ENCODE measurements at regions not wholly inside any gene's neighbourhood (a gene's known extent, or its start where the extent isn't known, plus 50 kb on each side); places are given as distances from the start of the nearest gene placed in this dataset.

GRCh38 chr16:86679490-86679889 lies 101.1 kb downstream of the FOXL1 start:
- H3K27ac ChIP-seq (ENCODE audit: low read length) = no peak overlapping the region
- H3K27me3 ChIP-seq (ENCODE audit: low read depth, low read length) = 0 out of 2 replicates have a peak, but pooled peaks cover 5% of the 10 kb centered on the region
- no peaks in the 10 kb centered on the region for H4K20me1 ChIP-seq (ENCODE audit: insufficient read depth, low read length)
- no peak overlapping the region for H2AFZ ChIP-seq (ENCODE audit: low read depth, low read length)
- no peak overlapping the region for H3K4me3 ChIP-seq (ENCODE audit: low read length)
- no peaks in the 10 kb centered on the region for H3K9me3 ChIP-seq (ENCODE audit: insufficient read depth, low read length)
- H3K4me2 ChIP-seq (ENCODE audit: low read length) = no peak overlapping the region
- H3K36me3 ChIP-seq (replicated peaks; ENCODE audit: low read depth, low read length) = no peaks in the 10 kb centered on the region
- H3K9ac ChIP-seq (ENCODE audit: low read length) = no peak overlapping the region
- H3K79me2 ChIP-seq (ENCODE audit: low read length) = no peaks in the 10 kb centered on the region
- H3K4me1 ChIP-seq (ENCODE audit: low read length) = no peaks in the 10 kb centered on the region
- TF ChIP-seq EZH2phosphoT487 (IDR thresholded peaks at IDR 0.05; ENCODE audit: low read depth) = no peak
- TF ChIP-seq, protein P1, sequence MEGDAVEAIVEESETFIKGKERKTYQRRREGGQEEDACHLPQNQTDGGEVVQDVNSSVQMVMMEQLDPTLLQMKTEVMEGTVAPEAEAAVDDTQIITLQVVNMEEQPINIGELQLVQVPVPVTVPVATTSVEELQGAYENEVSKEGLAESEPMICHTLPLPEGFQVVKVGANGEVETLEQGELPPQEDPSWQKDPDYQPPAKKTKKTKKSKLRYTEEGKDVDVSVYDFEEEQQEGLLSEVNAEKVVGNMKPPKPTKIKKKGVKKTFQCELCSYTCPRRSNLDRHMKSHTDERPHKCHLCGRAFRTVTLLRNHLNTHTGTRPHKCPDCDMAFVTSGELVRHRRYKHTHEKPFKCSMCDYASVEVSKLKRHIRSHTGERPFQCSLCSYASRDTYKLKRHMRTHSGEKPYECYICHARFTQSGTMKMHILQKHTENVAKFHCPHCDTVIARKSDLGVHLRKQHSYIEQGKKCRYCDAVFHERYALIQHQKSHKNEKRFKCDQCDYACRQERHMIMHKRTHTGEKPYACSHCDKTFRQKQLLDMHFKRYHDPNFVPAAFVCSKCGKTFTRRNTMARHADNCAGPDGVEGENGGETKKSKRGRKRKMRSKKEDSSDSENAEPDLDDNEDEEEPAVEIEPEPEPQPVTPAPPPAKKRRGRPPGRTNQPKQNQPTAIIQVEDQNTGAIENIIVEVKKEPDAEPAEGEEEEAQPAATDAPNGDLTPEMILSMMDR (IDR thresholded peaks at IDR 0.05; ENCODE audit: low read depth, low read length) = no peak

- no peak overlapping the region for H2AFZ ChIP-seq (ENCODE audit: low read depth, low read length)
- H4K20me1 ChIP-seq (ENCODE audit: insufficient read depth, low read length) = no peaks in the 10 kb centered on the region
- TF ChIP-seq, protein P1 (IDR thresholded peaks at IDR 0.05; ENCODE audit: low read depth, low read length) = no peak
- TF ChIP-seq EZH2phosphoT487 (IDR thresholded peaks at IDR 0.05; ENCODE audit: low read depth) = no peak
- no peak overlapping the region for H3K4me3 ChIP-seq (ENCODE audit: low read length)
- H3K4me1 ChIP-seq (ENCODE audit: low read length) = no peaks in the 10 kb centered on the region
- H3K9ac ChIP-seq (ENCODE audit: low read length) = no peak overlapping the region
- H3K36me3 ChIP-seq (replicated peaks; ENCODE audit: low read depth, low read length) = no peaks in the 10 kb centered on the region
- H3K27me3 ChIP-seq (ENCODE audit: low read depth, low read length) = 0 out of 2 replicates have a peak, but pooled peaks cover 5% of the 10 kb centered on the region
- H3K9me3 ChIP-seq (ENCODE audit: insufficient read depth, low read length) = no peaks in the 10 kb centered on the region
- no peak overlapping the region for H3K27ac ChIP-seq (ENCODE audit: low read length)
- no peak overlapping the region for H3K4me2 ChIP-seq (ENCODE audit: low read length)
- no peaks in the 10 kb centered on the region for H3K79me2 ChIP-seq (ENCODE audit: low read length)
These were observed 101.8 kb downstream of the FOXL1 start for GRCh38 chr16:86680162-86680561.

- 0 out of 2 replicates have a peak, but pooled peaks cover 5% of the 10 kb centered on the region for H3K27me3 ChIP-seq (ENCODE audit: low read depth, low read length)
- no peaks in the 10 kb centered on the region for H4K20me1 ChIP-seq (ENCODE audit: insufficient read depth, low read length)
- H3K4me1 ChIP-seq (ENCODE audit: low read length) = no peaks in the 10 kb centered on the region
- H3K4me3 ChIP-seq (ENCODE audit: low read length) = no peak overlapping the region
- no peak overlapping the region for H3K9ac ChIP-seq (ENCODE audit: low read length)
- H3K27ac ChIP-seq (ENCODE audit: low read length) = no peak overlapping the region
- no peaks in the 10 kb centered on the region for H3K79me2 ChIP-seq (ENCODE audit: low read length)
- no peaks in the 10 kb centered on the region for H3K36me3 ChIP-seq (replicated peaks; ENCODE audit: low read depth, low read length)
- TF ChIP-seq, protein P1 (IDR thresholded peaks at IDR 0.05; ENCODE audit: low read depth, low read length) = no peak
- TF ChIP-seq EZH2phosphoT487 (IDR thresholded peaks at IDR 0.05; ENCODE audit: low read depth) = no peak
- no peak overlapping the region for H3K4me2 ChIP-seq (ENCODE audit: low read length)
- H3K9me3 ChIP-seq (ENCODE audit: insufficient read depth, low read length) = no peaks in the 10 kb centered on the region
- H2AFZ ChIP-seq (ENCODE audit: low read depth, low read length) = no peak overlapping the region
These were observed 102.3 kb downstream of the FOXL1 start for GRCh38 chr16:86680661-86681030.

DNA sequence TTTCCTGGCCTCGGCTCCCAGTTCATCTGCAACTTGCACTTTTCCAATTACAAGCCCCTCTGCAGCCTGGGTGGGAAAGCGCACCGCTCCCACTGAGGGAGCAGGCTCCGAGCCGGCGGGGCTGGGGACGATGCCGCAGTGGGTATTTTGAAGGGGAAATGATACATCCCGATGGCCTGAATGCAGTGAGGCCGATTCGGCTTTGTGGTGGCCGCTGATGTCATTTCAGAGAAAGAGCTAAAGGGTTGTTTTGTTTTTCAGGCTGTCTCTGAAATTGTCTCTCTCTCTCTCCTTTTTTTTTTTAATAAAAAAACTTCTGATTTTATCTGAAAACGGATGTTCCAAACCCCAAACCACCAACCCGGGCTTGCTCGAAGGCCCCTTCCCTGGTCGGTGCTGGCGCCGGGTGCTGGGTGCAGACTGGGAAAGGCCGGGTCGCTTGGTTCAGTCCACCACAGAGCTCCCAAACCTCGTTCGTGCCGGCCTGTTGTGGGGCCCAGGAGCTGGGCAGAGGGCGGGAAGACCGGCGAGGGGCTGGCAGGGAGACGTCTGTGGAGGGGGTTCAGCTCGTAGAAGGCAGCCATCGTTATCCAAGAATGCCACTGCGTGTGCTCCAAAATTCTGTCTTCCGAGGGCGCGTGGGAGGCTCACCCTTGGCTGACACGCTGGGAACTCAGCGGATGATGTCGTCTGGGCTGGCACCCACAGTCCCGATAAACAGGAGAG lies 102.8 kb downstream of the FOXL1 start:
- no peaks in the 10 kb centered on the region for H4K20me1 ChIP-seq (ENCODE audit: insufficient read depth, low read length)
- no peak overlapping the region for H3K27ac ChIP-seq (ENCODE audit: low read length)
- H3K27me3 ChIP-seq (ENCODE audit: low read depth, low read length) = no peaks in the 10 kb centered on the region
- H3K36me3 ChIP-seq (replicated peaks; ENCODE audit: low read depth, low read length) = no peaks in the 10 kb centered on the region
- no peak overlapping the region for H3K4me3 ChIP-seq (ENCODE audit: low read length)
- no peak for TF ChIP-seq EZH2phosphoT487 (IDR thresholded peaks at IDR 0.05; ENCODE audit: low read depth)
- TF ChIP-seq, protein P1 (IDR thresholded peaks at IDR 0.05; ENCODE audit: low read depth, low read length) = no peak
- H3K9me3 ChIP-seq (ENCODE audit: insufficient read depth, low read length) = no peaks in the 10 kb centered on the region
- no peaks in the 10 kb centered on the region for H3K79me2 ChIP-seq (ENCODE audit: low read length)
- H3K4me1 ChIP-seq (ENCODE audit: low read length) = no peaks in the 10 kb centered on the region
- H3K4me2 ChIP-seq (ENCODE audit: low read length) = no peak overlapping the region
- no peak overlapping the region for H2AFZ ChIP-seq (ENCODE audit: low read depth, low read length)
- H3K9ac ChIP-seq (ENCODE audit: low read length) = no peak overlapping the region
